Neuronal stem cell (in vitro differentiated cells): ENCODE measurements at regions not wholly inside any gene's neighbourhood (a gene's known extent, or its start where the extent isn't known, plus 50 kb on each side); places are given as distances from the start of the nearest gene placed in this dataset.

ENCODE experiments used
- DNase-seq: peaks from one replicate; pipeline ENCODE4 v3.0.0-alpha.2; 2013; ENCODE audit warnings: low spot score
- H2AFZ ChIP-seq: one replicate; pipeline ENCODE4 v1.6.1; 2013; ENCODE audit warnings: mild to moderate bottlenecking, low read length, inconsistent platforms
- H2AK5ac ChIP-seq: 2 replicates; pipeline ENCODE4 v1.6.1; 2013; ENCODE audit warnings: low read depth, mild to moderate bottlenecking, inconsistent platforms, low read length, moderate library complexity, mixed read lengths
- H2BK120ac ChIP-seq: 2 replicates; pipeline ENCODE4 v1.6.1; 2013; ENCODE audit warnings: low read depth, mild to moderate bottlenecking, inconsistent platforms, low read length, moderate library complexity, mixed read lengths
- H2BK12ac ChIP-seq: one replicate; pipeline ENCODE4 v1.6.1; 2013; ENCODE audit warnings: low read length, inconsistent platforms
- H2BK15ac ChIP-seq: 2 replicates; pipeline ENCODE4 v1.6.1; 2013; ENCODE audit warnings: mild to moderate bottlenecking, low read length, inconsistent platforms, mixed read lengths
- H2BK5ac ChIP-seq: one replicate; pipeline ENCODE4 v1.6.1; 2013; ENCODE audit warnings: inconsistent platforms, mild to moderate bottlenecking, low read length, moderate library complexity
- H3K14ac ChIP-seq: one replicate; pipeline ENCODE4 v1.6.1; 2013; ENCODE audit warnings: low read length, inconsistent platforms
- H3K18ac ChIP-seq: 2 replicates; pipeline ENCODE4 v1.6.1; 2013; ENCODE audit warnings: low read length, inconsistent platforms
- H3K23ac ChIP-seq: 2 replicates; pipeline ENCODE4 v1.6.1; 2013; ENCODE audit warnings: low read depth, mild to moderate bottlenecking, mixed read lengths, low read length, inconsistent platforms; ENCODE audit not compliant: poor library complexity
- H3K27ac ChIP-seq: replicated peaks from 3 replicates; pipeline ENCODE4 v1.5.1; 2013; ENCODE audit warnings: low read length, inconsistent platforms
- H3K27me3 ChIP-seq, 3 experiments: 2 replicates each; pipeline ENCODE4 v1.6.1; 2013; ENCODE audit warnings: low read length in 3 of 3, mild to moderate bottlenecking in 2 of 3, inconsistent platforms in 1 of 3, low read depth in 1 of 3, mixed read lengths in 1 of 3, moderate library complexity in 1 of 3; ENCODE audit not compliant: control insufficient read depth in 3 of 3, insufficient read depth in 3 of 3
- H3K36me3 ChIP-seq, 2 donors: replicated peaks in 1 of 2; 2 replicates each; pipeline ENCODE4 v1.6.1; 2013; ENCODE audit warnings: low read length in 2 of 2; ENCODE audit not compliant: control insufficient read depth in 2 of 2, insufficient read depth in 2 of 2
- H3K4ac ChIP-seq: 2 replicates; pipeline ENCODE4 v1.6.1; 2013; ENCODE audit warnings: inconsistent platforms, mild to moderate bottlenecking, low read length, moderate library complexity
- H3K4me1 ChIP-seq, 2 donors: 1 replicate in 1 of 2; 2 replicates in 1 of 2; pipeline ENCODE4 v1.6.1; 2013; ENCODE audit warnings: low read length in 2 of 2, low read depth in 1 of 2; ENCODE audit not compliant: control insufficient read depth in 2 of 2, insufficient read depth in 1 of 2
- H3K4me2 ChIP-seq: one replicate; pipeline ENCODE4 v1.6.1; 2013; ENCODE audit warnings: mild to moderate bottlenecking, low read length, inconsistent platforms; ENCODE audit not compliant: insufficient read depth, poor library complexity, severe bottlenecking
- H3K4me3 ChIP-seq, 2 donors: 2 replicates each; pipeline ENCODE4 v1.5.1; 2013; ENCODE audit warnings: low read length in 2 of 2, mild to moderate bottlenecking in 2 of 2, inconsistent platforms in 1 of 2, moderate library complexity in 1 of 2
- H3K79me1 ChIP-seq: one replicate; pipeline ENCODE4 v1.6.1; 2013; ENCODE audit warnings: low read depth, mild to moderate bottlenecking, inconsistent platforms, low read length, moderate library complexity
- H3K9ac ChIP-seq: one replicate; pipeline ENCODE4 v1.6.1; 2013; ENCODE audit warnings: mild to moderate bottlenecking, low read depth, low read length, inconsistent platforms; ENCODE audit not compliant: poor library complexity
- H3K9me3 ChIP-seq, 2 donors: replicated peaks in 1 of 2; 2 replicates each; pipeline versions ENCODE3 to v1.6.1; 2013; ENCODE audit warnings: low read length in 2 of 2, mild to moderate bottlenecking in 2 of 2, inconsistent platforms in 1 of 2, low read depth in 1 of 2, mixed read lengths in 1 of 2, moderate library complexity in 1 of 2; ENCODE audit not compliant: control insufficient read depth in 2 of 2, insufficient read depth in 1 of 2
- H4K8ac ChIP-seq: one replicate; pipeline ENCODE4 v1.6.1; 2013; ENCODE audit warnings: low read depth, mild to moderate bottlenecking, inconsistent platforms, low read length, moderate library complexity
- H4K91ac ChIP-seq: one replicate; pipeline ENCODE4 v1.6.1; 2013; ENCODE audit warnings: low read length, low read depth, mild to moderate bottlenecking, inconsistent platforms; ENCODE audit not compliant: poor library complexity
- WGBS, 2 donors: extraction: QIAGEN DNeasy Blood & Tissue Kit; methylation state at CpG; one replicate each; pipeline ENCODE4 v1.1.7; 2013; ENCODE audit warnings: missing lambda C conversion rate in 2 of 2, mixed read lengths in 1 of 2; ENCODE audit not compliant: insufficient read length in 2 of 2, insufficient replicate concordance in 1 of 2; ENCODE audit errors: extremely low coverage in 2 of 2; 5-methylcytosine and 5-hydroxymethylcytosine counted together

DNA sequence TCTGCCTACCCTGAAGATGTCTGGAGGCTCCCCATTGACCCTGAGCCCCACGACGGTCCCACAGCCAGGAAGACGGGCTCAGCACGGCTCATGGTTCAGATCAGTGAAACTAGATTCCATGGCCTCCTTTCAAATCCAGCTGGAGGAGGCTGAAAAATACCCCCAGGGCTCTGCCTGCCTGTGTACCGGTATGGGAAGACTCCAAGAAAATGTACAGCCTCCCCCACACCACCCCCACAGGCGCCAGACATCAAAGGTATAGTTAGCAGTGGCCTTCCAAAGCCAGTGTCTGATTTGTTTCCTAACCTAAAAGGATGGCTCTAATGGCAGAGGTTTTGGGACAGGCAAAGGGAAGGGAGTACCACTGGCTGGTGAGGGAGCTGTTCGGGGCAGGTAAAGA lies 86.2 kb upstream of the SNAP25 start:
- WGBS, 2 donors = no CpG with 5 or more reads among the region's 7 CpGs
- no peak overlapping the region for H2BK120ac ChIP-seq
- H3K4me2 ChIP-seq = no peak overlapping the region
- H3K9ac ChIP-seq = no peak overlapping the region
- H3K18ac ChIP-seq = peak overlapping the region; percentile 53
- H3K79me1 ChIP-seq = no peaks in the 10 kb centered on the region
- no peak overlapping the region for H2AFZ ChIP-seq
- H4K91ac ChIP-seq = no peak overlapping the region
- H3K9me3 ChIP-seq = no peaks in the 10 kb centered on the region
- no peak overlapping the region for H4K8ac ChIP-seq
- peaks cover 0 to 6% (median 0%) of the 10 kb centered on the region in 3 experiments for H3K27me3 ChIP-seq
- H3K4me1 ChIP-seq = peaks cover 0 to 6% of the 10 kb centered on the region in 2 donors
- no peak for DNase-seq
- H3K14ac ChIP-seq = peak overlapping the region; percentile 39
- H2AK5ac ChIP-seq = no peak overlapping the region
- no peak overlapping the region for H3K4ac ChIP-seq
- no peak overlapping the region for H2BK5ac ChIP-seq
- H3K27ac ChIP-seq = no peak overlapping the region
- H2BK12ac ChIP-seq = no peak overlapping the region
- no peaks in the 10 kb centered on the region for H3K36me3 ChIP-seq
- H3K4me3 ChIP-seq = no peak overlapping the region
- no peak overlapping the region for H2BK15ac ChIP-seq
- H3K23ac ChIP-seq = no peak overlapping the region

- Histone ChIP-seq H2BK5ac (no peak overlapping the region), H4K8ac (no peak overlapping the region), H2BK12ac (no peak overlapping the region), H3K9ac (no peak overlapping the region), H3K79me1 (no peaks in the 10 kb centered on the region), H4K91ac (no peak overlapping the region), H3K4me1 (peaks cover 0 to 7% of the 10 kb centered on the region in 2 donors), H3K4me3 (no peak overlapping the region), H2BK120ac (no peak overlapping the region), H2AK5ac (no peak overlapping the region), H3K23ac (no peak overlapping the region), H3K27ac (no peak overlapping the region), H3K9me3 (no peaks in the 10 kb centered on the region), H3K4me2 (no peak overlapping the region), H2BK15ac (no peak overlapping the region), H3K18ac (no peak overlapping the region), H3K14ac (no peak overlapping the region), H3K27me3 (peaks cover 0 to 6% (median 0%) of the 10 kb centered on the region in 3 experiments), H3K4ac (no peak overlapping the region), H3K36me3 (no peaks in the 10 kb centered on the region), H2AFZ (no peak overlapping the region)
- no peak for DNase-seq
- WGBS, 2 donors = no CpG with 5 or more reads among the region's 4 CpGs
These were observed 85.1 kb upstream of the SNAP25 start for GRCh38 chr20:10133532-10133931.

DNA sequence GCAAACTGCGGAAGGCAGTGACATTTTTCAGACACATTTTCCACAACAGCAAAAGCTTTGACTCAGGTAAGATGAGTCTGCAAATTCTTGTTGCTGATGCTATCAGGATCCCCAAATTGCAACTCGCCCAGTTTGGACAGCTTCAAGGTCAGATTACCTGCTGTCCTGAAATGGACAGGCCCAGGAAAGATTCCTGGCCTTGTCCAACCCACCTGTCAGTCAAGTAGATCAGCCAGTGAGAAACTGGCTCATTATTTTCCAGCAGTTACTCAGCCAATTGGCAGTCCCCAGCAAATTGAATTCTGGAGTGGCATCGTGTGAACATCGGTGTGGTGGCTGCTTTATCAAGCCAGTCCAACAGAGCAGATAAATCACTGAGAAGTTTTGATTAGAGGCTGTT lies 84.5 kb upstream of the SNAP25 start:
- DNase-seq = no peak
- Histone ChIP-seq H3K18ac (no peak overlapping the region), H2BK120ac (no peak overlapping the region), H3K4me2 (no peak overlapping the region), H2BK5ac (no peak overlapping the region), H3K79me1 (no peaks in the 10 kb centered on the region), H3K4ac (no peak overlapping the region), H3K27me3 (peaks cover 0 to 6% (median 0%) of the 10 kb centered on the region in 3 experiments), H3K27ac (no peak overlapping the region), H3K9me3 (no peaks in the 10 kb centered on the region), H4K8ac (no peak overlapping the region), H4K91ac (no peak overlapping the region), H3K36me3 (no peaks in the 10 kb centered on the region), H3K23ac (no peak overlapping the region), H2AFZ (no peak overlapping the region), H2AK5ac (no peak overlapping the region), H2BK12ac (no peak overlapping the region), H2BK15ac (no peak overlapping the region), H3K9ac (no peak overlapping the region), H3K4me1 (peaks cover 0 to 7% of the 10 kb centered on the region in 2 donors), H3K4me3 (no peak overlapping the region), H3K14ac (no peak overlapping the region)
- WGBS, 2 donors = no CpG with 5 or more reads among the region's 4 CpGs

GRCh38 chr20:10135438-10135837 lies 83.2 kb upstream of the SNAP25 start:
- H3K9ac ChIP-seq = no peak overlapping the region
- H3K14ac ChIP-seq = no peak overlapping the region
- WGBS, 2 donors = no CpG with 5 or more reads among the region's 9 CpGs

More at GRCh38 chr20:10135438-10135837, 83.2 kb upstream of the SNAP25 start:
- no peak overlapping the region for H3K4me3 ChIP-seq
- no peak overlapping the region for H2BK5ac ChIP-seq
- no peak overlapping the region for H2AK5ac ChIP-seq
- H3K4me2 ChIP-seq = no peak overlapping the region
- no peak overlapping the region for H2AFZ ChIP-seq
- no peak for DNase-seq
- no peak overlapping the region for H2BK120ac ChIP-seq
- H2BK15ac ChIP-seq = no peak overlapping the region
- no peak overlapping the region for H2BK12ac ChIP-seq
- no peaks in the 10 kb centered on the region for H3K36me3 ChIP-seq
- H3K79me1 ChIP-seq = no peaks in the 10 kb centered on the region
- H3K4ac ChIP-seq = no peak overlapping the region
- no peaks in the 10 kb centered on the region for H3K9me3 ChIP-seq
- peaks cover 0 to 3% (median 0%) of the 10 kb centered on the region in 3 experiments for H3K27me3 ChIP-seq
- peaks cover 0 to 7% of the 10 kb centered on the region in 2 donors for H3K4me1 ChIP-seq
- no peak overlapping the region for H4K91ac ChIP-seq
- no peak overlapping the region for H4K8ac ChIP-seq
- no peak overlapping the region for H3K27ac ChIP-seq
- H3K23ac ChIP-seq = no peak overlapping the region
- no peak overlapping the region for H3K18ac ChIP-seq
